ENCODE measurements at regions not wholly inside any gene's neighbourhood (a gene's known extent, or its start where the extent isn't known, plus 50 kb on each side); places are given as distances from the start of the nearest gene placed in this dataset.

GRCh38 chr6:106882138-106882537 is 92.4 kb downstream of the CD24 start:
- TF ChIP-seq, protein P1, sequence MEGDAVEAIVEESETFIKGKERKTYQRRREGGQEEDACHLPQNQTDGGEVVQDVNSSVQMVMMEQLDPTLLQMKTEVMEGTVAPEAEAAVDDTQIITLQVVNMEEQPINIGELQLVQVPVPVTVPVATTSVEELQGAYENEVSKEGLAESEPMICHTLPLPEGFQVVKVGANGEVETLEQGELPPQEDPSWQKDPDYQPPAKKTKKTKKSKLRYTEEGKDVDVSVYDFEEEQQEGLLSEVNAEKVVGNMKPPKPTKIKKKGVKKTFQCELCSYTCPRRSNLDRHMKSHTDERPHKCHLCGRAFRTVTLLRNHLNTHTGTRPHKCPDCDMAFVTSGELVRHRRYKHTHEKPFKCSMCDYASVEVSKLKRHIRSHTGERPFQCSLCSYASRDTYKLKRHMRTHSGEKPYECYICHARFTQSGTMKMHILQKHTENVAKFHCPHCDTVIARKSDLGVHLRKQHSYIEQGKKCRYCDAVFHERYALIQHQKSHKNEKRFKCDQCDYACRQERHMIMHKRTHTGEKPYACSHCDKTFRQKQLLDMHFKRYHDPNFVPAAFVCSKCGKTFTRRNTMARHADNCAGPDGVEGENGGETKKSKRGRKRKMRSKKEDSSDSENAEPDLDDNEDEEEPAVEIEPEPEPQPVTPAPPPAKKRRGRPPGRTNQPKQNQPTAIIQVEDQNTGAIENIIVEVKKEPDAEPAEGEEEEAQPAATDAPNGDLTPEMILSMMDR (IDR thresholded peaks at IDR 0.05): no peak
- no peak for TF ChIP-seq POLR2A (IDR thresholded peaks at IDR 0.05)
- TF ChIP-seq POLR2AphosphoS5 (IDR thresholded peaks at IDR 0.05; ENCODE audit: insufficient read depth in 1 of 2, low read depth in 1 of 2): no peak
